Smooth muscle cell (in vitro differentiated cells): ENCODE measurements at regions not wholly inside any gene's neighbourhood (a gene's known extent, or its start where the extent isn't known, plus 50 kb on each side); places are given as distances from the start of the nearest gene placed in this dataset.

Experiments
- DNase-seq: peaks from one replicate; lab custom pipeline; 2025; ENCODE audit not compliant: unreplicated experiment; lab: John Stamatoyannopoulos, UW
- H2AFZ ChIP-seq: fragments of 200-600 bp; sonication (generic); 2 replicates; pipeline ENCODE4 v1.6.0; 2016; ENCODE audit warnings: antibody characterized with exemption, low read depth, mild to moderate bottlenecking
- H3F3A ChIP-seq: fragments of 200-600 bp; sonication (generic); 2 replicates; pipeline ENCODE4 v1.6.0; 2017; ENCODE audit warnings: antibody characterized with exemption, low read depth
- H3K27ac ChIP-seq: fragments of 200-600 bp; sonication (generic); 2 replicates; pipeline ENCODE4 v1.5.1; 2016; ENCODE audit warnings: low read depth, mild to moderate bottlenecking
- H3K27me3 ChIP-seq: fragments of 200-600 bp; sonication (generic); 2 replicates; pipeline ENCODE4 v1.6.1; 2016; ENCODE audit warnings: low read depth, mild to moderate bottlenecking
- H3K36me3 ChIP-seq: fragments of 200-600 bp; sonication (generic); 2 replicates; pipeline ENCODE4 v1.5.1; 2016; ENCODE audit warnings: low read depth
- H3K4me1 ChIP-seq: fragments of 200-600 bp; sonication (generic); 2 replicates; pipeline ENCODE4 v1.5.1; 2016; ENCODE audit warnings: low read depth
- H3K4me2 ChIP-seq: fragments of 200-600 bp; sonication (generic); 2 replicates; pipeline ENCODE4 v1.6.0; 2016; ENCODE audit warnings: mild to moderate bottlenecking
- H3K4me3 ChIP-seq: fragments of 200-600 bp; sonication (generic); 2 replicates; pipeline ENCODE4 v1.5.1; 2016; ENCODE audit warnings: mild to moderate bottlenecking
- H3K79me2 ChIP-seq: fragments of 200-600 bp; sonication (generic); 2 replicates; pipeline ENCODE4 v1.6.0; 2016; ENCODE audit warnings: low read depth, mild to moderate bottlenecking
- H3K9ac ChIP-seq: fragments of 200-600 bp; sonication (generic); 2 replicates; pipeline ENCODE4 v1.6.0; 2016; ENCODE audit warnings: low read depth
- H3K9me3 ChIP-seq: fragments of 200-600 bp; sonication (generic); replicated peaks from 2 replicates; pipeline ENCODE4 v1.5.1; 2016; ENCODE audit warnings: low read depth
- H4K20me1 ChIP-seq: fragments of 200-600 bp; sonication (generic); 2 replicates; pipeline ENCODE4 v1.6.0; 2016; ENCODE audit warnings: low read depth
- WGBS: methylation state at CpG from one replicate; pipeline ENCODE4 v1.1.7; 2016; ENCODE audit warnings: low lambda C conversion rate; 5-methylcytosine and 5-hydroxymethylcytosine counted together
- TF ChIP-seq, protein P1 (sequence below): fragments of 200-600 bp; sonication (generic); IDR thresholded peaks from 2 replicates; pipeline ENCODE4 v1.5.1; 2017; ENCODE audit warnings: borderline replicate concordance, mild to moderate bottlenecking, antibody characterized with exemption; ENCODE audit not compliant: insufficient read depth, poor library complexity, severe bottlenecking

DNA sequence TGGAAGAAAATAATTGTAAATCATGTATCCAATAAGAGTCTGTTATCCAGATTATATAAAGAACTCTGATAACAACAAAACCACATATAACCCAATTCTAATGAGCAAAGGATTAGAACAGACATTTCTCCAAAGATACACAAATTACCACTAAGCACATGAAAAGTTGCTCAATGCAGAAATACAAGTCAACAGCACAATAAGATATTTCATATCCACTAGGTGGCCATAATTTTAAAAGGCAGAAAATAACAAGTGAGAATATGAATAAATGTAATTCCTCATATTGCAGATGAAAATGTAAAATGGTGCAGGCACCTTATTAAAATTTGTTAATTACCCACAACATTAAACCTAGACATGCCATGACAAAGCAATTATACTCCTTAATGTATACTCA is 73.9 kb upstream of the ZCCHC13 start:
- Histone ChIP-seq H3K4me2 (no peak overlapping the region), H2AFZ (no peak overlapping the region), H3K9me3 (peaks cover 4% of the 10 kb centered on the region), H3K4me1 (no peaks in the 10 kb centered on the region), H3K27me3 (no peaks in the 10 kb centered on the region), H3F3A (no peaks in the 10 kb centered on the region), H3K79me2 (peaks cover 21% of the 10 kb centered on the region), H4K20me1 (peaks cover 47% of the 10 kb centered on the region), H3K9ac (no peak overlapping the region), H3K27ac (no peak overlapping the region), H3K36me3 (no peaks in the 10 kb centered on the region), H3K4me3 (no peak overlapping the region)
- DNase-seq = no peak
- TF ChIP-seq, protein P1, sequence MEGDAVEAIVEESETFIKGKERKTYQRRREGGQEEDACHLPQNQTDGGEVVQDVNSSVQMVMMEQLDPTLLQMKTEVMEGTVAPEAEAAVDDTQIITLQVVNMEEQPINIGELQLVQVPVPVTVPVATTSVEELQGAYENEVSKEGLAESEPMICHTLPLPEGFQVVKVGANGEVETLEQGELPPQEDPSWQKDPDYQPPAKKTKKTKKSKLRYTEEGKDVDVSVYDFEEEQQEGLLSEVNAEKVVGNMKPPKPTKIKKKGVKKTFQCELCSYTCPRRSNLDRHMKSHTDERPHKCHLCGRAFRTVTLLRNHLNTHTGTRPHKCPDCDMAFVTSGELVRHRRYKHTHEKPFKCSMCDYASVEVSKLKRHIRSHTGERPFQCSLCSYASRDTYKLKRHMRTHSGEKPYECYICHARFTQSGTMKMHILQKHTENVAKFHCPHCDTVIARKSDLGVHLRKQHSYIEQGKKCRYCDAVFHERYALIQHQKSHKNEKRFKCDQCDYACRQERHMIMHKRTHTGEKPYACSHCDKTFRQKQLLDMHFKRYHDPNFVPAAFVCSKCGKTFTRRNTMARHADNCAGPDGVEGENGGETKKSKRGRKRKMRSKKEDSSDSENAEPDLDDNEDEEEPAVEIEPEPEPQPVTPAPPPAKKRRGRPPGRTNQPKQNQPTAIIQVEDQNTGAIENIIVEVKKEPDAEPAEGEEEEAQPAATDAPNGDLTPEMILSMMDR = no peak

DNA sequence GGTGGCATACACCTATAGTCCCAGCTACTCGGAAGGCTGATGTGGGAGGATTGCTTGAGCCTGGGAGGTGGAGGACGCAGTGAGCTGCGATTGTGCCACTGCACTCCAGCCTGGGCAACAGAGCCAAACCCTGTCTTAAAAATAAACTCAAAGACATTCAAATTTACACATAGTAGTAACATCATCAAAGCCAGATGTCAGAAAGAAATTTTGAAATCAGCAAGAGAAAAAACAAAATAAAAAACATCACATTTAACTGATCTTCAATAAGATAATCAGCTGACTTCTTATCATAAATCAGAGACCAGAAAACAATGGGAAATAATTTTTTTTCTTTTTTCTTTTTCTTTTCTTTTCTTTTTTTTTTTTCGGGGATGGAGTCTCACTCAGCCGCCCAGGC is 78.9 kb upstream of the ZCCHC13 start:
- TF ChIP-seq, protein P1 = no peak
- DNase-seq = no peak
- Histone ChIP-seq H3K9me3 (peaks cover 4% of the 10 kb centered on the region), H3K27me3 (no peaks in the 10 kb centered on the region), H3K27ac (no peak overlapping the region), H3K4me3 (no peak overlapping the region), H4K20me1 (peaks cover 33% of the 10 kb centered on the region), H3K4me2 (no peak overlapping the region), H3F3A (no peaks in the 10 kb centered on the region), H3K36me3 (no peaks in the 10 kb centered on the region), H3K4me1 (no peaks in the 10 kb centered on the region), H3K79me2 (peaks cover 19% of the 10 kb centered on the region), H3K9ac (no peak overlapping the region), H2AFZ (no peak overlapping the region)
- 82% methylated on average over 5 of the region's 5 CpGs for WGBS

DNA sequence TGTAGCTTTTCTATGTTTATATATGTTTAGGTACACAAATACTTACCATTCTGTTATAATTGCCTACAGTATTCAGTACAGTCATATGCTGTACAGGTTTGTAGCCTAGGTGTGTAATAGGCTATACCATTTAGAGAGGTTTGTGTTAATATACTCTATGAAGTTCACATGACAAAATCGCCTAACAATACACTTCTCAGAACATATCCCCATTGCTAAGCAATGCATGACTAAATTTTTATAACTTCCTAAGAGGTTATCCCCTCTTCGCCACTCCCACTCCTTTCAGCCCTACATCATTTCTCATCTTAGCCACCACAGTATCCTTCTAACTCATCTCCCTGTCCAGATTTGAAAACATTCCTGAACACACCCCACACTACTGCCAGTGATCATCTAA is 83.7 kb upstream of the ZCCHC13 start:
- 76% methylated on average over 2 of the region's 2 CpGs for WGBS
- no peaks in the 10 kb centered on the region for H3K4me1 ChIP-seq
- DNase-seq = no peak

DNA sequence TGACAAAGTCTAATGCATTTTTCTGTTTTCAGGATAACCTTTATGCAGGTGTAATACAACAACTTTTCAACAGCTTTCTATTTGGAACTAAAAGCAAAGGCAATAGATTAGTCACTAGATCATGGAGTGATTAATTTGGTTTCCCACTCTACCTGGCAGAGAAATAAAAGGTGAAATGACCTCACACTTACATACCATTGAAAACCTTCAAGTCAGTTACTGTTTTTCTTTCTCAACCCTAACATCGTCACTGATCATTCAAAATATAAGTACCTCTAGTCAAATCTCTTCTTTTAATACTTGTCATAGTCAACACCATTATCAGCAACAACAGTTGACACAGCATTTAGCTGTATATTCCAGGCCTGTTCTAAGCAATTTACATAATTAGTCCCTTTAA is 85.1 kb upstream of the ZCCHC13 start:
- H3K4me2 ChIP-seq = no peak overlapping the region
- H3K9ac ChIP-seq = no peak overlapping the region
- no peak overlapping the region for H2AFZ ChIP-seq
- WGBS = 92% methylated on average over 1 of the region's 1 CpG
- H3K27me3 ChIP-seq = no peaks in the 10 kb centered on the region
- H3K4me3 ChIP-seq = no peak overlapping the region
- H3F3A ChIP-seq = no peaks in the 10 kb centered on the region
- H4K20me1 ChIP-seq = peaks cover 13% of the 10 kb centered on the region
- H3K36me3 ChIP-seq = no peaks in the 10 kb centered on the region
- no peak for DNase-seq
- TF ChIP-seq, protein P1 = no peak
- no peaks in the 10 kb centered on the region for H3K4me1 ChIP-seq
- no peak overlapping the region for H3K27ac ChIP-seq
- no peaks in the 10 kb centered on the region for H3K79me2 ChIP-seq
- no peaks in the 10 kb centered on the region for H3K9me3 ChIP-seq

More for the DNA sequence above, 83.7 kb upstream of the ZCCHC13 start:
- peaks cover 19% of the 10 kb centered on the region for H4K20me1 ChIP-seq
- H3K9ac ChIP-seq = no peak overlapping the region
- no peak overlapping the region for H2AFZ ChIP-seq
- no peaks in the 10 kb centered on the region for H3F3A ChIP-seq
- peaks cover 6% of the 10 kb centered on the region for H3K79me2 ChIP-seq
- no peak overlapping the region for H3K27ac ChIP-seq
- no peaks in the 10 kb centered on the region for H3K27me3 ChIP-seq
- no peak overlapping the region for H3K4me2 ChIP-seq
- no peak overlapping the region for H3K4me3 ChIP-seq
- H3K36me3 ChIP-seq = no peaks in the 10 kb centered on the region
- H3K9me3 ChIP-seq = no peaks in the 10 kb centered on the region
- TF ChIP-seq, protein P1 = no peak
